Body of pancreas (tissue), 4 donors: ENCODE measurements at regions not wholly inside any gene's neighbourhood (a gene's known extent, or its start where the extent isn't known, plus 50 kb on each side); places are given as distances from the start of the nearest gene placed in this dataset.

Source experiments
- ATAC-seq: fragments of 150-250 bp; one replicate; pipeline ENCODE4 v1.9.1; 2016
- DNase-seq, 4 donors: peaks; one replicate each; pipeline ENCODE4 v3.0.0-alpha.2; 2019
- H3K27ac ChIP-seq, 4 donors: fragments of 200-600 bp; sonication (generic); 1 replicate in 3 of 4; 2 replicates in 1 of 4; pipeline versions ENCODE4 v1.5.1 to v1.6.1; 2016 to 2019; ENCODE audit warnings: mild to moderate bottlenecking in 1 of 4, mixed read lengths in 1 of 4, moderate library complexity in 1 of 4
- H3K27me3 ChIP-seq, 2 donors: fragments of 200-600 bp; sonication (generic); one replicate each; pipeline ENCODE4 v1.6.0; 2016; ENCODE audit warnings: mild to moderate bottlenecking in 1 of 2
- H3K36me3 ChIP-seq, 2 donors: fragments of 200-600 bp; sonication (generic); replicated peaks in 1 of 2; 2 replicates each; pipeline ENCODE4 v1.5.1; 2016; ENCODE audit warnings: low read depth in 2 of 2; ENCODE audit not compliant: insufficient read depth in 1 of 2
- H3K4me1 ChIP-seq: fragments of 200-600 bp; sonication (generic); one replicate; pipeline ENCODE4 v1.6.0; 2016
- H3K4me3 ChIP-seq, 2 donors: fragments of 200-600 bp; sonication (generic); 1 replicate in 1 of 2; 2 replicates in 1 of 2; pipeline ENCODE4 v1.5.1; 2016 to 2019
- H3K9me3 ChIP-seq, 3 donors: fragments of 200-600 bp; sonication (generic); 1 replicate in 2 of 3; 2 replicates in 1 of 3; pipeline ENCODE4 v1.5.1; 2016
- CTCF ChIP-seq, 7 experiments: fragments of 450-650 bp in 4 of 7; fragments of 200-600 bp in 3 of 7; sonication (generic) in 3 of 7; IDR thresholded peaks; one replicate each; pipeline ENCODE4 v1.5.1; 2016 to 2019; ENCODE audit warnings: antibody characterized with exemption in 7 of 7
- POLR2A ChIP-seq, 3 donors: fragments of 450-650 bp; IDR thresholded peaks; one replicate each; pipeline ENCODE4 v1.6.1; 2016; ENCODE audit warnings: antibody characterized with exemption in 3 of 3, mild to moderate bottlenecking in 2 of 3
- WGBS, 2 donors: methylation state at CpG; one replicate each; pipeline ENCODE4 v1.1.5; 2017; 5-methylcytosine and 5-hydroxymethylcytosine counted together
- intact Hi-C: fragments of 100-400 bp; cut with DNase I; formaldehyde crosslinking; loops from one replicate; pipeline ENCODE4 v1.15.1; 2023

GRCh38 chr3:3639078-3639477, 160.2 kb upstream of the LRRN1 start:
- TF ChIP-seq CTCF (IDR thresholded peaks at IDR 0.05) = no peak
- TF ChIP-seq POLR2A (IDR thresholded peaks at IDR 0.05) = no peak
- DNase-seq (no peak), ATAC-seq (no peak)
- Histone ChIP-seq H3K4me1 (no peaks in the 10 kb centered on the region), H3K36me3 (no peaks in the 10 kb centered on the region), H3K9me3 (no peaks in the 10 kb centered on the region), H3K27me3 (no peaks in the 10 kb centered on the region), H3K27ac (no peak overlapping the region), H3K4me3 (no peak overlapping the region)
- intact Hi-C loops = no loop called here
- 68 to 80% methylated on average over 2 of the region's 2 CpGs for WGBS, 2 donors

GRCh38 chr3:3636815-3637214, 162.4 kb upstream of the LRRN1 start:
- WGBS, 2 donors = 62 to 68% methylated on average over 2 of the region's 2 CpGs
- Histone ChIP-seq H3K9me3 (no peaks in the 10 kb centered on the region), H3K4me3 (no peak overlapping the region), H3K36me3 (no peaks in the 10 kb centered on the region), H3K4me1 (no peaks in the 10 kb centered on the region), H3K27ac (no peak overlapping the region), H3K27me3 (no peaks in the 10 kb centered on the region)
- no peak for TF ChIP-seq POLR2A (IDR thresholded peaks at IDR 0.05)
- intact Hi-C loops = no loop called here
- ATAC-seq (no peak), DNase-seq (no peak)

- no peak overlapping the region for H3K27ac ChIP-seq
- TF ChIP-seq POLR2A (IDR thresholded peaks at IDR 0.05) (no peak), CTCF (IDR thresholded peaks at IDR 0.05) (no peak)
- no peak overlapping the region for H3K4me3 ChIP-seq
- 0 to 63% methylated on average over 1 of the region's 1 CpG for WGBS, 2 donors
- intact Hi-C loops = no loop called here
- no peak for ATAC-seq
- H3K27me3 ChIP-seq = no peaks in the 10 kb centered on the region
- H3K4me1 ChIP-seq = no peaks in the 10 kb centered on the region
- no peaks in the 10 kb centered on the region for H3K36me3 ChIP-seq
- H3K9me3 ChIP-seq = no peaks in the 10 kb centered on the region
- no peak for DNase-seq
These were observed 164.1 kb upstream of the LRRN1 start for GRCh38 chr3:3635109-3635508.

- Histone ChIP-seq H3K4me1 (no peaks in the 10 kb centered on the region), H3K27ac (no peak overlapping the region), H3K4me3 (no peak overlapping the region), H3K9me3 (no peaks in the 10 kb centered on the region), H3K36me3 (no peaks in the 10 kb centered on the region), H3K27me3 (no peaks in the 10 kb centered on the region)
- 91 to 95% methylated on average over 6 of the region's 6 CpGs for WGBS, 2 donors
- DNase-seq = no peak
- no peak for TF ChIP-seq CTCF (IDR thresholded peaks at IDR 0.05)
- no peak for TF ChIP-seq POLR2A (IDR thresholded peaks at IDR 0.05)
- intact Hi-C loops = no loop called here
- ATAC-seq = no peak
These were observed 164.9 kb upstream of the LRRN1 start for GRCh38 chr3:3634326-3634725.

- no peaks in the 10 kb centered on the region for H3K4me1 ChIP-seq
- TF ChIP-seq POLR2A (IDR thresholded peaks at IDR 0.05) = no peak
- TF ChIP-seq CTCF (IDR thresholded peaks at IDR 0.05) = no peak
- no peak overlapping the region for H3K4me3 ChIP-seq
- no peak for DNase-seq
- intact Hi-C loops = no loop called here
- H3K27ac ChIP-seq = no peak overlapping the region
- 48 to 60% methylated on average over 2 of the region's 2 CpGs for WGBS, 2 donors
- no peaks in the 10 kb centered on the region for H3K9me3 ChIP-seq
- ATAC-seq = no peak
- no peaks in the 10 kb centered on the region for H3K27me3 ChIP-seq
- no peaks in the 10 kb centered on the region for H3K36me3 ChIP-seq
These were observed 165.5 kb upstream of the LRRN1 start for GRCh38 chr3:3633761-3634160.
